ENCODE measurements at regions not wholly inside any gene's neighbourhood (a gene's known extent, or its start where the extent isn't known, plus 50 kb on each side); places are given as distances from the start of the nearest gene placed in this dataset.

GRCh38 chr9:80376180-80376579 is 804.4 kb downstream of the TLE4 start:
- H3K9me3 Mint-ChIP-seq, result peaks cover 0 to 7% (median 3%) of the 10 kb centered on the region in 7 donors
- no peaks in the 10 kb centered on the region for H3K4me1 Mint-ChIP-seq
- no peak overlapping the region for H3K4me3 ChIP-seq (ENCODE audit: low read depth, low read length)
- DNase-seq (no peak), ATAC-seq (ENCODE audit: low read depth in 2 of 2) (no peak)
- H3K27ac ChIP-seq (ENCODE audit: insufficient read depth, low read length, poor library complexity, severe bottlenecking), result no peak overlapping the region
- no peak overlapping the region for H3K27ac Mint-ChIP-seq
- no peaks in the 10 kb centered on the region for H3K36me3 ChIP-seq (ENCODE audit: control insufficient read depth, insufficient read depth, low read length)
- no peaks in the 10 kb centered on the region for H3K9me3 ChIP-seq (ENCODE audit: control insufficient read depth in 2 of 2, low read length in 2 of 2)
- no peaks in the 10 kb centered on the region for H3K27me3 Mint-ChIP-seq
- no peak overlapping the region for H3K4me3 Mint-ChIP-seq
- no peaks in the 10 kb centered on the region for H3K4me1 ChIP-seq (ENCODE audit: control insufficient read depth, insufficient read depth, low read length, poor library complexity, severe bottlenecking)
- no peaks in the 10 kb centered on the region for H3K36me3 Mint-ChIP-seq
- H3K27me3 ChIP-seq (ENCODE audit: control insufficient read depth, insufficient read depth, low read length), result no peaks in the 10 kb centered on the region

GRCh38 chr9:80375477-80375876 is 803.7 kb downstream of the TLE4 start:
- no peaks in the 10 kb centered on the region for H3K27me3 Mint-ChIP-seq
- H3K9me3 ChIP-seq (ENCODE audit: control insufficient read depth in 2 of 2, low read length in 2 of 2), result no peaks in the 10 kb centered on the region
- no peak overlapping the region for H3K27ac Mint-ChIP-seq
- DNase-seq (no peak), ATAC-seq (ENCODE audit: low read depth in 2 of 2) (no peak)
- no peak overlapping the region for H3K4me3 ChIP-seq (ENCODE audit: low read depth, low read length)
- no peaks in the 10 kb centered on the region for H3K36me3 ChIP-seq (ENCODE audit: control insufficient read depth, insufficient read depth, low read length)
- H3K4me1 Mint-ChIP-seq, result no peaks in the 10 kb centered on the region
- no peaks in the 10 kb centered on the region for H3K36me3 Mint-ChIP-seq
- no peaks in the 10 kb centered on the region for H3K27me3 ChIP-seq (ENCODE audit: control insufficient read depth, insufficient read depth, low read length)
- H3K4me1 ChIP-seq (ENCODE audit: control insufficient read depth, insufficient read depth, low read length, poor library complexity, severe bottlenecking), result no peaks in the 10 kb centered on the region
- no peak overlapping the region for H3K27ac ChIP-seq (ENCODE audit: insufficient read depth, low read length, poor library complexity, severe bottlenecking)
- no peak overlapping the region for H3K4me3 Mint-ChIP-seq
- H3K9me3 Mint-ChIP-seq, result peaks cover 0 to 7% (median 3%) of the 10 kb centered on the region in 7 donors

GRCh38 chr9:80369641-80370040 is 797.9 kb downstream of the TLE4 start:
- ATAC-seq (ENCODE audit: low read depth in 2 of 2) (no peak), DNase-seq (no peak)
- Histone ChIP-seq H3K4me1 (ENCODE audit: control insufficient read depth, insufficient read depth, low read length, poor library complexity, severe bottlenecking) (no peaks in the 10 kb centered on the region), H3K36me3 (ENCODE audit: control insufficient read depth, insufficient read depth, low read length) (no peaks in the 10 kb centered on the region), H3K4me3 (ENCODE audit: low read depth, low read length) (no peak overlapping the region), H3K9me3 (ENCODE audit: control insufficient read depth in 2 of 2, low read length in 2 of 2) (no peaks in the 10 kb centered on the region), H3K27ac (ENCODE audit: insufficient read depth, low read length, poor library complexity, severe bottlenecking) (no peak overlapping the region), H3K27me3 (ENCODE audit: control insufficient read depth, insufficient read depth, low read length) (no peaks in the 10 kb centered on the region)
- Mint-ChIP-seq H3K27me3 (no peaks in the 10 kb centered on the region), H3K27ac (no peak overlapping the region), H3K4me1 (no peaks in the 10 kb centered on the region), H3K9me3 (peaks cover 0 to 18% (median 4%) of the 10 kb centered on the region in 7 donors), H3K4me3 (no peak overlapping the region), H3K36me3 (no peaks in the 10 kb centered on the region)

- H3K27ac Mint-ChIP-seq, result no peak overlapping the region
- no peaks in the 10 kb centered on the region for H3K9me3 ChIP-seq (ENCODE audit: control insufficient read depth in 2 of 2, low read length in 2 of 2)
- no peaks in the 10 kb centered on the region for H3K36me3 Mint-ChIP-seq
- no peaks in the 10 kb centered on the region for H3K4me1 Mint-ChIP-seq
- no peak overlapping the region for H3K4me3 ChIP-seq (ENCODE audit: low read depth, low read length)
- H3K9me3 Mint-ChIP-seq, result peaks cover 0 to 27% (median 6%) of the 10 kb centered on the region in 7 donors
- H3K27me3 Mint-ChIP-seq, result no peaks in the 10 kb centered on the region
- DNase-seq (no peak), ATAC-seq (ENCODE audit: low read depth in 2 of 2) (no peak)
- no peak overlapping the region for H3K27ac ChIP-seq (ENCODE audit: insufficient read depth, low read length, poor library complexity, severe bottlenecking)
- no peaks in the 10 kb centered on the region for H3K27me3 ChIP-seq (ENCODE audit: control insufficient read depth, insufficient read depth, low read length)
- no peaks in the 10 kb centered on the region for H3K36me3 ChIP-seq (ENCODE audit: control insufficient read depth, insufficient read depth, low read length)
- H3K4me1 ChIP-seq (ENCODE audit: control insufficient read depth, insufficient read depth, low read length, poor library complexity, severe bottlenecking), result no peaks in the 10 kb centered on the region
- H3K4me3 Mint-ChIP-seq, result no peak overlapping the region
These were observed 794.9 kb downstream of the TLE4 start for GRCh38 chr9:80366626-80367025.

- Mint-ChIP-seq H3K27ac (no peak overlapping the region), H3K9me3 (peaks cover 2 to 16% (median 11%) of the 10 kb centered on the region in 7 donors), H3K4me1 (no peaks in the 10 kb centered on the region), H3K27me3 (no peaks in the 10 kb centered on the region), H3K4me3 (no peak overlapping the region), H3K36me3 (no peaks in the 10 kb centered on the region)
- DNase-seq (no peak), ATAC-seq (ENCODE audit: low read depth in 2 of 2) (no peak)
- H3K36me3 ChIP-seq (ENCODE audit: control insufficient read depth, insufficient read depth, low read length), result no peaks in the 10 kb centered on the region
- H3K27me3 ChIP-seq (ENCODE audit: control insufficient read depth, insufficient read depth, low read length), result no peaks in the 10 kb centered on the region
- H3K27ac ChIP-seq (ENCODE audit: insufficient read depth, low read length, poor library complexity, severe bottlenecking), result no peak overlapping the region
- peaks cover 0 to 4% of the 10 kb centered on the region in 2 experiments for H3K9me3 ChIP-seq (ENCODE audit: control insufficient read depth in 2 of 2, low read length in 2 of 2)
- H3K4me1 ChIP-seq (ENCODE audit: control insufficient read depth, insufficient read depth, low read length, poor library complexity, severe bottlenecking), result no peaks in the 10 kb centered on the region
- no peak overlapping the region for H3K4me3 ChIP-seq (ENCODE audit: low read depth, low read length)
These were observed 788.4 kb downstream of the TLE4 start for GRCh38 chr9:80359941-80360881.

GRCh38 chr9:80359291-80359690 is 787.5 kb downstream of the TLE4 start:
- DNase-seq (no peak), ATAC-seq (ENCODE audit: low read depth in 2 of 2) (no peak)
- Mint-ChIP-seq H3K4me1 (no peaks in the 10 kb centered on the region), H3K4me3 (no peak overlapping the region), H3K27me3 (no peaks in the 10 kb centered on the region), H3K9me3 (peaks cover 2 to 20% (median 7%) of the 10 kb centered on the region in 7 donors), H3K36me3 (no peaks in the 10 kb centered on the region), H3K27ac (no peak overlapping the region)
- peaks cover 0 to 4% of the 10 kb centered on the region in 2 experiments for H3K9me3 ChIP-seq (ENCODE audit: control insufficient read depth in 2 of 2, low read length in 2 of 2)
- H3K36me3 ChIP-seq (ENCODE audit: control insufficient read depth, insufficient read depth, low read length), result no peaks in the 10 kb centered on the region
- no peaks in the 10 kb centered on the region for H3K27me3 ChIP-seq (ENCODE audit: control insufficient read depth, insufficient read depth, low read length)
- no peaks in the 10 kb centered on the region for H3K4me1 ChIP-seq (ENCODE audit: control insufficient read depth, insufficient read depth, low read length, poor library complexity, severe bottlenecking)
- no peak overlapping the region for H3K4me3 ChIP-seq (ENCODE audit: low read depth, low read length)
- H3K27ac ChIP-seq (ENCODE audit: insufficient read depth, low read length, poor library complexity, severe bottlenecking), result no peak overlapping the region

- Histone ChIP-seq H3K27ac (ENCODE audit: insufficient read depth, low read length, poor library complexity, severe bottlenecking) (no peak overlapping the region), H3K4me3 (ENCODE audit: low read depth, low read length) (no peak overlapping the region), H3K9me3 (ENCODE audit: control insufficient read depth in 2 of 2, low read length in 2 of 2) (peaks cover 0 to 2% of the 10 kb centered on the region in 2 experiments), H3K36me3 (ENCODE audit: control insufficient read depth, insufficient read depth, low read length) (no peaks in the 10 kb centered on the region), H3K4me1 (ENCODE audit: control insufficient read depth, insufficient read depth, low read length, poor library complexity, severe bottlenecking) (no peaks in the 10 kb centered on the region), H3K27me3 (ENCODE audit: control insufficient read depth, insufficient read depth, low read length) (no peaks in the 10 kb centered on the region)
- Mint-ChIP-seq H3K27ac (no peak overlapping the region), H3K4me3 (no peak overlapping the region), H3K9me3 (peaks cover 0 to 14% (median 5%) of the 10 kb centered on the region in 7 donors), H3K4me1 (no peaks in the 10 kb centered on the region), H3K27me3 (no peaks in the 10 kb centered on the region), H3K36me3 (no peaks in the 10 kb centered on the region)
- no peak for DNase-seq
- no peak for ATAC-seq (ENCODE audit: low read depth in 2 of 2)
These were observed 781.2 kb downstream of the TLE4 start for GRCh38 chr9:80352967-80353366.

- no peaks in the 10 kb centered on the region for H3K27me3 ChIP-seq (ENCODE audit: control insufficient read depth, insufficient read depth, low read length)
- H3K36me3 ChIP-seq (ENCODE audit: control insufficient read depth, insufficient read depth, low read length), result no peaks in the 10 kb centered on the region
- no peak for DNase-seq
- Mint-ChIP-seq H3K4me1 (no peaks in the 10 kb centered on the region), H3K27me3 (no peaks in the 10 kb centered on the region), H3K36me3 (no peaks in the 10 kb centered on the region), H3K27ac (no peak overlapping the region), H3K9me3 (peaks cover 0 to 10% (median 5%) of the 10 kb centered on the region in 7 donors), H3K4me3 (no peak overlapping the region)
- no peak overlapping the region for H3K27ac ChIP-seq (ENCODE audit: insufficient read depth, low read length, poor library complexity, severe bottlenecking)
- no peaks in the 10 kb centered on the region for H3K9me3 ChIP-seq (ENCODE audit: control insufficient read depth in 2 of 2, low read length in 2 of 2)
- ATAC-seq (ENCODE audit: low read depth in 2 of 2), result no peak
- no peaks in the 10 kb centered on the region for H3K4me1 ChIP-seq (ENCODE audit: control insufficient read depth, insufficient read depth, low read length, poor library complexity, severe bottlenecking)
- no peak overlapping the region for H3K4me3 ChIP-seq (ENCODE audit: low read depth, low read length)
These were observed 779.8 kb downstream of the TLE4 start for GRCh38 chr9:80351612-80352011.

Data from CD4-positive, CD25-positive, alpha-beta regulatory T cell (primary cell).